ENCODE measurements at regions not wholly inside any gene's neighbourhood (a gene's known extent, or its start where the extent isn't known, plus 50 kb on each side); places are given as distances from the start of the nearest gene placed in this dataset.

DNA sequence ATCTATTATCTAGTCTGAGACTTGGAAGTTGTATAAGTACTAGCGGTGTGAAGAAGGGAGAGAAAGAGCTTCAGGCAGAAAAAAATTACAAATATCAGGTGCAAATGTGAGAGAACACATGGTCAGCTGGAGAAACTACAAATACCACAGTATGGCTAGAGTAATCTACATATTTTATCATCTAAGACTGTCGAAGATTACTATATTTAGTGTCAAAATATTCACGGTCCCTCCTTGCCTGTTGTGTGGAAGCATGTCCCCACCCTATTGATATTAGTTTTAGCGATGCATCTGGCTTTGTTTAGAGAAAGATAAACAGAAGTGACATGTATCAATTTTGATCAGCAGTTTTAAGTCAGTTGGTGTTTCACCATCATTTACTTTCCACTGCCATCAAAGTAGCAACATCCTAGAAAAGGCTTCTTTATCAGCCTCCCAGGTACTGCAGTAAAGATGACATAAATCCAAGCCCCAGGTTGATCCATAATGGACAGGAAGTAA is 90.5 kb upstream of the ITGA4 start:
- no peak overlapping the region for H3K27ac ChIP-seq
- H3K4me3 ChIP-seq = no peak overlapping the region

DNA sequence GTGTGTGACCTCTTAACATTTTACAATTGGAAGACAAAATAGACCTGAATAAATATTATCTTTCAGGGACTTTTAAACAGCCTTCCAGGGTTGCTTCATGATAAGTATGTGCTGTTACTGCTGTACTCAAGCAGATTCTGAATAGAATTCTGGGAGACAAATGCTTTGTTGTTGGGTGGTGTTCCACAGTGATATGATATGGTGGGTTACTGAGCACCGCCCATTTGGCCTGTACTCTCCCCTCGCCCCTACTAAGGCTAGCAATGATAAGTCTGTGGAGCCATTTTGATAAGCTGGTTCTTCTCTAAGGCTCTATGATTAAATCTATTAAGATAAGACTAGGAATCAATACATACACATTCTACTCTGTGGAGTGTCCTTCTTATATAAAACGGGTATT is 89.8 kb upstream of the ITGA4 start:
- Histone ChIP-seq H3K27ac (no peak overlapping the region), H3K4me3 (no peak overlapping the region)

DNA sequence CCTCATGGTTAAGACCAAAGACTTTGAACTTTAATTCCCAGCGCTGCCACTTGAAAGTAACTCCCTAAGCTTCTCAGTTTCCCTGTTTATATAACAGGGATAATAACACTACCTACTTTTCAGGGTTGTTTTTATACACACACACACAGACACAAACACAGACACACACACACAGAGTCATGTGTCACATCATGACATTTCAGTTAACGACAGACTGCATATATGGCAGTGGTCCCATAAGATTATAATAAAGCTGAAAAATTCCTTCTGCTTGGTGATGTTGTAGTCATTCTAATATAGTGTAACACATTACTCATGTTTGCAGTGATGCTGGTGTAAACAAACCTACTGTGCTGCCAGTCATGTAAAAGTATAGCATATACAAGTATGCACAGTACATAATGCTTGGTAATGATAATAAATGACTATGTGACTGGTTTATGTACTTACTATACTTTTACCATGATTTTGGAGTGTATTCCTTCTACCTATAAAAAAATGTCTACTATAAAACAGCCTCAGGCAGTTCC is 89.2 kb upstream of the ITGA4 start:
- Histone ChIP-seq H3K4me3 (no peak overlapping the region), H3K27ac (no peak overlapping the region)

DNA sequence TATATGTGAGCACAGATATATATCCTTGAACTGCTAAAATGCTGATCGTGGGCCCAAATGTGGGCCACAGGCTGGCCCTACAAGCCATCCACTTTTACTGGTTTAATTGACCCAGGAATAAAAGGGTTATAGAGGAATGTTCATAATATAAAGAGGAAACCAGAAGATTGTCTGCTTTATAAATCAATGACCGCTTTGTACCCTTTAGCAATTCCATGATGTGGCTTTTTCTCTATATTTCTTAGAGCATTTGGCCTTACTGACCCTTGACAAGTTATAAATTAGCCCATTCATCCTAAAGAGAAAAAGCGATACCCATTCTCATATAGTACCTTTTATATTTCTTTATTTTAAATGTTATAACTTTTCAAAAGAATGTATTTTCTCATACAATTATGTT is 87.1 kb upstream of the ITGA4 start:
- Histone ChIP-seq H3K27ac (no peak overlapping the region), H3K4me3 (no peak overlapping the region)

DNA sequence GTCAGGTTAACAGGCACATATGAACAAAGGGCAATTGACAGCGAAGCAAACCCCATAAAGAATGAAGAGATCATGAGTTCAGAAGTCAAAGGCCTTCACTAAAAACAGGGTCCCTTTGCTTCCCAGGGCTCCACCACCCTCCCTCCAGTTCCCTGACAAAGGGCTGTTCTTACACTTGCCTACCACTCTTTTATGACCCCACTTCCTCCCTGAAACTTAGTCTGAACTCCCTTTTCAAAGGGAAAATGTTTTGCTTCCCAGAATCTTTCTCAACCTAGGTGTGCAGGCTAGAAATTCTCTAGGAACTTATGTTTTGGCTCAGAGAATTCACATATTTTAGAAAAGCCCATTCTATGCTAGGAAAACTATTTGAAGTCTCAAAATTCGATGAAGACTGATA is 86.0 kb upstream of the ITGA4 start:
- Histone ChIP-seq H3K27ac (no peak overlapping the region), H3K4me3 (no peak overlapping the region)

DNA sequence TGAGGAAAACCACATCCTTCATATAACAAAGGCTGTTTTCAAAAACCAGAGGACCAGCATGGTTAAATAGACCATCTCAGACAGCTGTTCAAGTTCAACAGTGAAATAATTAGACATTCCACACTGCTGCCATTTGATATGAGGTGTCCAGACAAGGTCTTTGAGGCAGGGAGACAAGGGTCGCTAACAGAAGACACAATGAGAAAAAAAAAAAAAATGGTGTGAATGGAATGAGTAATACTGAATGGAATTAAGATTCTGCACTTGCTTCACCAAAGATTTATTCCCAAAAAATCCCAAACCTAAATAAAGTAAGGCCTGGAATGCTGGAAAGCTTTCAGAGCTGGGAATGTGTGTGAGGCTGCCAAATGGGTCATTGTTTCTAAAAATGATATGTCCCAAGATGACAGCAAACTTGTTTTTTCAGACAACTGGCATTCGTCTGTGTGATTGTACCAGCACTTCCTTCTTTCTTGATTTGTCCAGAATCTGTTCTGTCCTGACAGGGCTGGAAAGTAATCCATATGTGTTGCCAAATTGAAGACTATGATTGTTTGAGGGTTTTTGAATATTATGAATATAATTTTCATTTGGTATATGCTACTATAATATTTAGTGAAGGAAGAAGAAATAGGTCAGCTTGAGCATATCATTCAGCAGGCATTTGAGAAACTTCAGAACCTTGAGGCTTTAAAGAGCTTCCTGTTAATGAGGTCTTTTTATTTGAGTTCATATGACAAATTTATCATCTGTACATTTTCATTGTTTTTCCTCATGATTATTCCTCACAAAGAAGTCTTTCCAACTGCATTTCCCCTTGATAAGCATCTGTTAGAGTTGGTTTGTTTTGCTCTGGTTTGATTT is 85.2 kb upstream of the ITGA4 start:
- Histone ChIP-seq H3K27ac (peak overlapping the region in 2 of 21 experiments; percentile 26 to 29), H3K4me3 (no peak overlapping the region)

DNA sequence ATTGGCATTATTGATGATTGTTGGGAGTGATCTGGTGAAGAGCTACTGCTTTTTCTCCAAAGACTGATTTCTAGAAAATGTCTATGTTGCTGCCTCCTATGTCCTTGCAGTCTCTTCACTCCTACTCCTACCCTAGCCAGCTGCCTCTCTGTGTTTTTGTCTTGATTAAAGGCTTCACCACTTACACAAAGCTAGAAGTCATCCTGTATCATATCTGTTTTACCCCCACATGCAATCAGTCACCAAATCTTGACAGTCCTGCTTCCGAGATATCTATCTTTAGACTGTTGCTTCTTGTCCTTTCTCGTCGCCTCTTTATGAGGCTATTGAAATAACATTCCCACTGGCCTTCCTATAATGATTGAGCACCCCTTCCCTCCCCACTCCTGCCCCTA is 84.5 kb upstream of the ITGA4 start:
- Histone ChIP-seq H3K4me3 (no peak overlapping the region), H3K27ac (peak overlapping the region in 1 of 21 experiments; percentile 26)

DNA sequence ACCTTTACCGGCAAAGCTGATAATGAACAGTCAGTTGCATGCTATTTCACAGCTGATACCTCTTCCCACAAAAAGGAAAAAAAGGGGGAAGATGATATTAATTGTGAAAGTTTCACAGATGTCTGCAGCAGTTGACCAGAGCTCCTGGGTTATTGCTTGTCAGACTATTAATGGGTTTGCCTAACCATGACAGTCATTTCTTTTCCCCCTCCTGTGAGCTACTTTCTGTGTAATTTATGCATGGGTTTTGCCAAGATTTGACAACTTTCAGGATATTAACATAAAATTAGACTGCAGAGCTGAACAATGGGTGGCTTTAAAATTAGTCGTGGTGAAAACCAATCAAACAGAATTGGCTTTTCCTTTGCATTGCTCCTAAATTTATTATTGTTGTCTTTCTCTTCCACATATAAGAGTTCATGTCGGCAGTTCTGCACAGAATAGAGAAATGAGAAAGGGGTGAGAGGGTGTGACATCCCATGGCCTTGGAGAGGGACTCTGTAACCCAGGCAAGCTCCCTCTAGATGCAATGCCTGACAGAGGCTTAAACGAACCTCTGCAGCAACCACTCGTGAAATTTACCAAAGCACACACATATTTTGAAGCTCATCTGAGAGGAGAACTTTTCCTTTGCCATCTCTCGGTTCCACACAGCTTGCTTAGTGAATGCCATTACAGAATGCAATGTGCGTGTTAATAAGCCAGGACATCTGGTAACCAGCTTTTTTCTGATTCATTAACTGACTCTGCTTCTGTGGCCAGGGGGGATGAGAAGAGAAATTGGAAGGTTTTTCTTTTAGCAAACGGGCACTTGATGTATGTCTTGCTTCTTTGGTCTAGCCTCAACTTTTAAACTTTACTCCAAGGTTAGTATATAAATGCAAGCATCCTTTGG is 82.2 kb upstream of the ITGA4 start:
- Histone ChIP-seq H3K4me3 (no peak overlapping the region), H3K27ac (peak overlapping the region in 1 of 21 experiments; percentile 5)

DNA sequence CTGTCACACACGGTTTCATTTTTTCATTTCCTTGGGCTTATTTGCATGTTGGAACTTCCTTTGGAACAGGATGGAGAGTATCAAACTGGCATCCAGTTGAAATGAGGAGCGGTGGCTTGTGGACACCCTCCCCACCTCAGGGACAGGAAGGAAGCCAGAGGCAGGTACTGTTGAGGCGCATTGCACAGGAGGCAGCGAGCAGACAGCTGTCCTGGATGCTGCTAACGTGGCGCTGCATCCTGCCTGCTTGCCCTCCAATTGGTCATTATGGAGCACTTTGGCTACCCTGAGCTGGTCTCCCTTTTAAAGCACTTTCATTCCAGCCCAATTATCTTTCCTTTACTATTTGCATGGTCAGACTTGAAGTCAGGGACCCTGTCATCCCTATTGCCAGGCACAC is 80.7 kb upstream of the ITGA4 start:
- Histone ChIP-seq H3K27ac (no peak overlapping the region), H3K4me3 (no peak overlapping the region)

DNA sequence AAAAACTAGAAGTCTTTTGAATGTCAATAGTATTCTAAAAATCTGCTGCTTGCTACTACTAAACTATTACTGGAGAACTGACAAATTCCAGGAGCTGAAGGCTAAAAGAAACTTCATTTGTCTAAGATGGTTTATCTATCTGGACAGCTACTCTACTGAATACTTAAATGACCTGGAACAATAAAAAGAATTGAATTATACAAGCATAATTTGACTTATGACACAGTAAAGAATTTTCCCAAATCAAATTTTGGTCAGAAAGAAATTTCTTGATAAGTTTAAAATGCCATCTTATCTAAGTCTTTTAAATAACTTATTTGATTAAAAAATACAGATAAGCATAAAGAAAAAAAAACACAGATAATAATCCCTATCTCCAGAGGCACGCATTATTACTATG is 80.2 kb upstream of the ITGA4 start:
- no peak overlapping the region for H3K4me3 ChIP-seq
- H3K27ac ChIP-seq = no peak overlapping the region

DNA sequence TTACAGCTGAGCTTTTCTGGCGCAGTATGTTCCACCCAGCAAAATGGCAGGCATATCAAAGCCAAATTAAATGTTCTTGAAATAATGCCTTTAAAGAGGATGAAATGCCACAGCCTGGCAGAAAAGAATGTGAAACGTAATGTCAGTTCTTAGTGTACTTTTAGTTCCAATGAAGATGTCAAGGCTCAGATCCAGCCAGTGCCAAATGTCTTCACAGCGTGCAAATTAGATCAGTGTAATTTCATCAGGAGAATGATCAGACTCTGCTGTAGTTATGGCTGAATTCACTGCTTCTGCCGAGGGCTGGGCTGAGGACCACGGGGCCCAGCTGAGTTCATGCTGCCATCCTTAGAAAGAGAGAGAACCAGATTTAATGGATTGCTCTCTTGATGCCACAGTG is 78.7 kb upstream of the ITGA4 start:
- Histone ChIP-seq H3K4me3 (no peak overlapping the region), H3K27ac (no peak overlapping the region)

DNA sequence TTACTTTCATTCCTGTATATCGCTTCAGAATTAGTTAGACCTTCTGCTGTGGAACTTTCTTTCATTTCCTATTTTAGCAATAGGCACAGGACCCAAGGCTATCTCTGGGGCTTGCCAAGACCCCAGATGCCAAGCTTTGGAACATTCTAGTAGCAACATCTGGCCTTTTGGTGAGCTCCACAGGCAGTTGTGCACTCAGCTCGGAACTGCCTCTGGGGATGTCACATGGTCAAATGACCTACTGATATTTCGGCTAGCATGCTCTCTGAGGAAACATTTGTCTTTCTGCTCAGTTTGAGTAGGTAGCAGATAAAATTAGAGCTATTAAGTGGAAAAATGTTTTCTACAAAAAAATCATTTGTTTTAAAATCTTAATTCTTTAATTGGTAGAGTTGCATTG is 76.6 kb upstream of the ITGA4 start:
- Histone ChIP-seq H3K27ac (no peak overlapping the region), H3K4me3 (no peak overlapping the region)

DNA sequence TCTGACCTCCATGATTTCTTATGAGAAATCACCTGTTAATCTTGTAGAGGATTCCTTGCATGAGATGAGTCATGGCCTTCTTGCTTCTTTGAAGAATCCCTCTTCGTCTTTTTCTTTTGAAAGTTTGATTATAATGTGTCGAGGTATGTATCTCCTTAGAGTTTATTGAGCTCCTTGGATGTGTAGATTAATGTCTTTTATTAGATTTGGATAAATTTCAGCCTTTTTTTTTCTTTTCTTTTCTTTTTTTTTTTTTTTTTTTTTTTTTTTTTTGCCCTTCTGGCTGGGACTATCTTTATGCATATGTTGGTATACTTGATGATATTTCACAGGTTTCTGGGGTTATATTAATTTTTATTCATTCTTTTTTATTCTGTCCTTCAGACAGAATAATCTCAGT is 72.3 kb upstream of the ITGA4 start:
- Histone ChIP-seq H3K27ac (no peak overlapping the region), H3K4me3 (no peak overlapping the region)

DNA sequence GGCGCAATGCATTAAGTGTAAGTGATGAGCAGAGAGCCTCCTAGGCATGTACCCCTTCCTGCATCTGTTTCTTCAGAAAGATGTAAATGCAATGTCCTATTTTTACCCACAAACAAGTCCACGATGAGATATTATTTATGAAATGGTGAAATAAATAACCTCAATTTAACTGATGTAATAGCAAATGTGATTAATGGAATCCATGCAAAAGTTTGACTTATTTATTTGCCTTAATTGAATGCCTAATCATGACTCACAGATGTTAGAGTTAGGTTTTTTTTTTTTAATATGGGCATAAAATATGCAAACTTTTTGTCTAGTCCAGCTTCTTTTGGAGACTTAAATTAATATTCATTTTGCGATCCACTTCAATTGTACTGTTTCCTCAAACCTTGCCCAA is 67.7 kb upstream of the ITGA4 start:
- Histone ChIP-seq H3K4me3 (no peak overlapping the region), H3K27ac (no peak overlapping the region)

DNA sequence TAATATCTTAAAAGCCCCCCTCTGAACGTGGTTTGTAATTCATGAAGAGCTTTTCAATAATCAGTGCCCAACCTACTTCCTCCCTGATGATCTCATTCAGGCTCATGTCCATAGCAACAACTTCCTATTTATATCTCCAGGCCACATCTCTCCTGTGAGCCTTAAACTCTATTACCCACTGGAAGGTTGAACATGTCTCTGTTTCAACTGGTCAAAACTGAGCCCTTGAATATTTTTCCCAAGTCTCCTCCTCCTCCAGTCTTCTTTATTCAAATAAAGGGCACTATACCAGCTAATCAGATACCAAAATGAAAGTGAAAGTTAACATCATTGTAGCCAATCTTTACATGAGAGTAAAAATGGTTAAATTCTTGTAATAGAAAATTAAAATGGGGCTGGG is 63.7 kb upstream of the ITGA4 start:
- H3K4me3 ChIP-seq = peak overlapping the region in 1 of 7 experiments; percentile 18
- H3K27ac ChIP-seq = peak overlapping the region in 6 of 21 experiments; percentile 5 to 58 (median 25)

DNA sequence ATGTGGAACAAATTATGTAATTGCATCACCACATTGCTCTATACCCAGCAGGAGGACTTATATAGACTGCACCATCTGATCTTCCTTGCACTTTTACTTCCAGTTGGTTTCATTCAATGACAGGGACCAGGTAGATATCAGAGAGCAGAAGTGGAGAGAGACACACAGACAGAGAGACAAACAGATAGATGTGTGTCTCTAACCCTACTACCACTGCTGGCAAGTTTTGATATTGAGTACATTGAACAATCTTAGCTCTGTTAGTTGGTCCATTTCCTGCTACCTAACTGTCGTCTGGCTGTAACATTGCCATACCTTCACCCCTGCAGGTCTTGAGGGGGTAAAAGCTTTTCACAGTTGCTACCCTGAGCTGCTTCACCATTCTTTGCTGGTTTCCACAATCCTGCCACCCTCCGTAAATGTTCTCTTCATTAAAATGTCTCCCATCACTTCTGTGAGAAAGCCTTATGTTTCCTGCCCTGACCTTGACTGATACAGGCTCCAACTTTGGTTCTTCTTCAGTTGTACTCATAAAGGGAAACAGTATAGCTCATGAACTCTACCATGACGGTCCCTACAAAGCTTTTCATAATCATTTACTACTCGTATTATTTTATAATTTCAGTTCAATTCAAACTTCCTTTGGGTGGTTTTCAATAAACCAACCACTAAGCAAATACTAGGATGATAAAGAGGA is 62.3 kb upstream of the ITGA4 start:
- Histone ChIP-seq H3K4me3 (no peak overlapping the region), H3K27ac (peak overlapping the region in 4 of 21 experiments; percentile 31 to 51 (median 46))

DNA sequence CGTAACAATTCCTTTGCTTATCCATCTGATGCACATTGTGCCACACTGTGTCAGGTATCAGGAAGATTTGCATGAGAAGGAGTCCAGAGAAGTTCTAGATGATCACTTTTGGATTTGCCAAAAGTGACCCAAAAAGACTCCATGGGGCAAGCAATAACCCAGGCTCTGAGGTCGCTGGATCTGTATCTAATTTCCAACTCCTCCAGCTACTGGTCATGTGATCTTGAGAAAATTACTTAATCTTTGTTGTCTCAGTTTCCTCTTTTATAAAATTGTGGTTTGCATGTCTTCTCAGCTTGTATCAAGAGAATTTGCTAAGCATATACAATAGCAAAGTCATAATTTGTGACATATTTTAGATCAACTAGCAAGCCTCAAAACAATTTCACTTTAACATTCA is 61.3 kb upstream of the ITGA4 start:
- Histone ChIP-seq H3K4me3 (no peak overlapping the region), H3K27ac (no peak overlapping the region)

DNA sequence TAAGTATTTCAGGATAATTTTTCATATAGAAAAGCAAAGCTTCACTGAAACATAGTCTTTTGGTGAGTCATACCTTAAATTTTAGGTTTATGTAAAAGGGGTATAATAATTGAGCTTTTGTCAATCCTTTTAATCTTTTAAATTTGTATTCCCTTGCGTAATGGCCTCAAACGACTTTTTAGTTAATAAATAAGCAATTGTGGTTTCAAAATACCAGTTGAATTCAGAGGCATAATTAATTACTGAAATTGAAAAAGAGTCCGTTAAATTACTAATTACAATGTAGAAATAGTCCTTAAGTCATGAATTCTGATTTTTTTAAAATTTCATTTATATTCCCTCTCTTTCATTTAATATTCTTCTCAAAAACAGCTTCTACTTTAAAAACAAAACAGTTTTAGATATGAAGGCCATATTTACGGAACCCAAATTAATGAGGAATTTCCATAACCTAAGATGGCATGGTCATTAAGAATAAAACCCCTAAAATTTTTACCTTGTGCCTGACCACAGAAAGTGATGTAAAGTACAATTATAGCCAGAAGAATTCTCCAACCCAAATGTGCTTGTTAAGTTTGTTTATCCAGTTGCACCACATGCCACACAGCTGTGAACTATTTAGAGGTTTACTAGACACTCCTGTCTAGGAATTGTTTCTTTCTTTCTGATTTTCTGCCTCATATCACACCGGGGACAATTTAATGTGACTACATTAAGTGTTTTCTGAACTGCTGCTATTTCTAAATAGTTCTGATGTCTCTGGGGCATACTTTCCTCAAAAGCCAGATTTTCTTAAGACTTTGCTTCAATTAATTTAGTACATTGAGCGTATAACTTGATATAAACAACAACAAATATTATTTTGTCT is 60.7 kb upstream of the ITGA4 start:
- Histone ChIP-seq H3K4me3 (no peak overlapping the region), H3K27ac (no peak overlapping the region)

DNA sequence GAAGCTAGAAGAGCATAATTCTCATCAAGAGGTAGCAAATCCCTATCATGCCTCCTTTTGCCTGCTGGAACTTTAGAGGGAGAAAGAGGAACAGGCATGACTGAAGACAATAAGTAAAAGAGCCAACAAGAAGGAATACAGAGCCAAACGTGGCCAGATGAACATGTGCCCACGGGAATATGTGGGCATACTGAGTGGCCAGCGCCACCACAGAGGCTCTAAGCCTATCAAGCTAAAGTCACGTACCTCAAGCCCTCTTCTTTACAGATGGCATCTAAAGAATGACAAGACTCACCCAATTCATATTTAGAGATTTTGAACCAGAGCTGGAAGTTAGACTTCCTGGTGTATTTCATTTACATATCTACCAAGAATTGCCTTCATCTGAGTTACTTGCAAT is 59.9 kb upstream of the ITGA4 start:
- Histone ChIP-seq H3K27ac (no peak overlapping the region), H3K4me3 (no peak overlapping the region)

Measured in skin epidermis (tissue), 12 donors.